HepG2 (cell line): ENCODE measurements at regions not wholly inside any gene's neighbourhood (a gene's known extent, or its start where the extent isn't known, plus 50 kb on each side); places are given as distances from the start of the nearest gene placed in this dataset.

ENCODE experiments used
- ARNT2 ChIP-seq: sonication (generic); formaldehyde crosslinking; IDR thresholded peaks from 2 replicates; pipeline ENCODE4 v1.8.0; 2022; ENCODE audit warnings: mild to moderate bottlenecking, low read depth, missing genetic modification reagents, moderate library complexity
- CBX2 ChIP-seq, 2 experiments: fragments of 200-600 bp in 1 of 2; sonication (generic); formaldehyde crosslinking in 1 of 2; IDR thresholded peaks; 2 replicates each; pipeline versions ENCODE4 v1.7.0 to v1.8.1; 2018 to 2022; ENCODE audit warnings: low read depth in 2 of 2, low read length in 1 of 2, mild to moderate bottlenecking in 1 of 2, missing genetic modification reagents in 1 of 2
- CCDC6 ChIP-seq: sonication (generic); formaldehyde crosslinking; IDR thresholded peaks from 2 replicates; pipeline ENCODE4 v1.8.1; 2022; ENCODE audit warnings: mild to moderate bottlenecking, missing genetic modification reagents, moderate library complexity
- GFI1 ChIP-seq: sonication (generic); formaldehyde crosslinking; IDR thresholded peaks from 2 replicates; pipeline ENCODE4 v1.5.0; 2020; ENCODE audit warnings: missing genetic modification reagents, mild to moderate bottlenecking, borderline replicate concordance
- KMT2B ChIP-seq: IDR thresholded peaks from 2 replicates; pipeline ENCODE4 v1.6.1; 2016; ENCODE audit warnings: missing genetic modification reagents, missing compliant biosample characterization
- NFAT5 ChIP-seq: sonication (generic); formaldehyde crosslinking; IDR thresholded peaks from 2 replicates; pipeline ENCODE4 v1.4.0; 2020; ENCODE audit warnings: missing genetic modification reagents
- PPARG ChIP-seq: conservative IDR thresholded peaks from 2 replicates; pipeline ENCODE4 v1.6.1; 2016; ENCODE audit warnings: missing biosample characterization, missing genetic modification reagents
- RARG ChIP-seq: sonication (generic); formaldehyde crosslinking; IDR thresholded peaks from 2 replicates; pipeline ENCODE4 v1.4.0; 2020; ENCODE audit warnings: low read depth, mild to moderate bottlenecking, missing genetic modification reagents
- RFX5 ChIP-seq: IDR thresholded peaks from 2 replicates; pipeline ENCODE4 v1.6.1; 2011; ENCODE audit warnings: low read depth, low read length, improper control_type of control experiment
- RFXANK ChIP-seq: IDR thresholded peaks from 2 replicates; pipeline ENCODE4 v1.6.1; 2016
- SCMH1 ChIP-seq: sonication (generic); formaldehyde crosslinking; IDR thresholded peaks from 2 replicates; pipeline ENCODE4 v1.9.0; 2021; ENCODE audit warnings: missing genetic modification reagents, mild to moderate bottlenecking, borderline replicate concordance
- ZNF407 ChIP-seq: sonication (generic); formaldehyde crosslinking; IDR thresholded peaks from one replicate; pipeline ENCODE4 v1.5.1; 2020; ENCODE audit warnings: mild to moderate bottlenecking, missing genetic modification reagents; ENCODE audit errors: not compliant biosample characterization
- ZNF451 ChIP-seq: sonication (generic); formaldehyde crosslinking; IDR thresholded peaks from 2 replicates; pipeline ENCODE4 v1.5.0; 2020; ENCODE audit warnings: mild to moderate bottlenecking, missing genetic modification reagents
- ZNF484 ChIP-seq: sonication (generic); formaldehyde crosslinking; IDR thresholded peaks from 2 replicates; pipeline ENCODE4 v1.5.1; 2020; ENCODE audit warnings: mild to moderate bottlenecking, low read depth, missing genetic modification reagents, borderline replicate concordance
- ZNF564 ChIP-seq: sonication (generic); formaldehyde crosslinking; IDR thresholded peaks from 2 replicates; pipeline ENCODE4 v1.8.1; 2023; ENCODE audit warnings: mild to moderate bottlenecking, missing genetic modification reagents
- ZNF597 ChIP-seq: sonication (generic); formaldehyde crosslinking; IDR thresholded peaks from 2 replicates; pipeline ENCODE4 v1.5.0; 2020; ENCODE audit warnings: missing genetic modification reagents
- ZNF777 ChIP-seq: sonication (generic); formaldehyde crosslinking; IDR thresholded peaks from 2 replicates; pipeline ENCODE4 v1.4.0; 2020; ENCODE audit warnings: missing genetic modification reagents

GRCh38 chr1:213679153-213679552, 308.6 kb upstream of the PROX1 start (continued):
- TF ChIP-seq ZNF564 (no peak), KMT2B (CRISPR knock-in tag) (no peak), PPARG (CRISPR knock-in tag) (no peak), RFX5 (no peak), ZNF777 (CRISPR knock-in tag) (no peak), ZNF407 (CRISPR knock-in tag) (no peak), CCDC6 (no peak), ZNF597 (CRISPR knock-in tag) (no peak), ZNF484 (CRISPR knock-in tag) (no peak), NFAT5 (CRISPR knock-in tag) (no peak), SCMH1 (no peak), ARNT2 (CRISPR knock-in tag) (no peak), GFI1 (no peak), RFXANK (CRISPR knock-in tag) (no peak), CBX2 (IDR thresholded peaks at IDR 0.05; ENCODE audit: low read depth, low read length) (no peak), CBX2 (CRISPR knock-in tag; IDR thresholded peaks at IDR 0.05; ENCODE audit: low read depth) (no peak), ZNF451 (CRISPR knock-in tag) (no peak), RARG (CRISPR knock-in tag) (no peak)
